AG09309 (cell line): ENCODE measurements at regions not wholly inside any gene's neighbourhood (a gene's known extent, or its start where the extent isn't known, plus 50 kb on each side); places are given as distances from the start of the nearest gene placed in this dataset.

ENCODE experiments used
- DNase-seq: peaks from one replicate; pipeline ENCODE4 v3.0.0-alpha.2; 2010; ENCODE audit warnings: low read depth
- H3K4me3 ChIP-seq: 2 replicates; pipeline ENCODE4 v1.5.1; 2011; ENCODE audit warnings: mild to moderate bottlenecking, low read depth, low read length, moderate library complexity; ENCODE audit not compliant: control insufficient read depth
- CTCF ChIP-seq: IDR thresholded peaks from 2 replicates; pipeline ENCODE4 v1.5.1; 2011; ENCODE audit warnings: mild to moderate bottlenecking, low read depth, low read length, inconsistent platforms; ENCODE audit not compliant: insufficient read depth, control insufficient read depth; ENCODE audit errors: missing control alignments

DNA sequence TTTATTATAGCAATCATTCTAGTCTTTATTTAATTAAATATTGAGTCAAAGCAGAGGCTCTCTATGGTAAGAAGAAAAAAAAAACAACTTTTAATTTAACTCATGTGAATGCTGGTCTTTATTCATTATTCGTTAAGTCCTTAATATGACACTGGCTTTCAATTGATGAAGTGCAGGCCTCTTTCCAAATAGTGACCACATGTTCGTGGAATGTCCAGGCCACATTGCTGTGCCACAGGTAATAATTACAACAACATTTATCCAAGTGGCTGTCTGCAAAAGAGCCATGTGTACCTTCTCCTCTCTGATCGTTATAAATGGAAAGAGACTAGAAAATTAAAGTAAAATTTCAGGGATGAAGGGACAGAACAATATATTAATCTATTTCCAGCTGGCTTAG, 220.1 kb upstream of the PABPC4L start:
- no peak for TF ChIP-seq CTCF
- no peak for DNase-seq
- H3K4me3 ChIP-seq = no peak overlapping the region

DNA sequence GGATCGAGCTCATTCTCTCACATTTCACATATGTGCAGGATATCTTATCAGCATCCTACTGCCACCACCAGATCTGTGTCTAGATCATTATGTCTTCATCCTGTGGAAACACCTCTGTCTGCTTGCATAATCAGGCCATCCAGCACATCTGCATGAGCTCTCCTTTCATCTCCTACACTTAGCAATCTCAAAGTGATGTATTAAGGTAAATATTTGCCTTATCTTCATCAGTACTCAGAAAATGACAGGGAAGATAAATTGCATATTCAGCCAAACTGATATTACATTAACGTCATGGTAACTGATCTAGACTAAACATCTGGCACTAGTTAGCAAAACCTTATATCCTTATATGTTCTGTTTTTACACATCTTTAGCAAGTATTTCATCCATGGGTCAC, 207.3 kb upstream of the PABPC4L start:
- DNase-seq = no peak
- no peak overlapping the region for H3K4me3 ChIP-seq
- no peak for TF ChIP-seq CTCF

GRCh38 chr4:134401798-134402197, 200.2 kb upstream of the PABPC4L start:
- DNase-seq = no peak
- no peak for TF ChIP-seq CTCF
- H3K4me3 ChIP-seq = no peak overlapping the region

DNA sequence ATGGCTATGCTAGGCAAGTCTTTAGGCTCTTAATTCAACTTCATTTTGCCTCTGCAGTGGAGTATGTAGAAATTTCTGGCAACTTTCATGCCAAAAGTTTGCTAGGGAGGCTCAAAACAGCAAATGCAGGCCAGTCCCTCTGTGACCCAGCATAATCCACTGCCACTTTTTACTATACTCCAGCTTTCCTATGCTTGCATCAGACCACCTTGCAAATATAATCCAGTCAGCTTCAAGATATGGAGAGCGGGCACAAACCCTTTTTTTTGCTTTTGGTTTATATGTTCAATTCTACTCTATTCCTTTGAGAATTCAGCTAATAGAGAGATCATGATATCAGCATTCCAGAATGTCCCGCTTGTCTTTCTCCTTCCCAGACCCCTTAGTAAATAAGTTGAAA, 192.0 kb upstream of the PABPC4L start:
- no peak for TF ChIP-seq CTCF
- no peak overlapping the region for H3K4me3 ChIP-seq
- no peak for DNase-seq

- TF ChIP-seq CTCF = no peak
- no peak overlapping the region for H3K4me3 ChIP-seq
- no peak for DNase-seq
These were observed 188.7 kb upstream of the PABPC4L start for GRCh38 chr4:134390319-134390718.

DNA sequence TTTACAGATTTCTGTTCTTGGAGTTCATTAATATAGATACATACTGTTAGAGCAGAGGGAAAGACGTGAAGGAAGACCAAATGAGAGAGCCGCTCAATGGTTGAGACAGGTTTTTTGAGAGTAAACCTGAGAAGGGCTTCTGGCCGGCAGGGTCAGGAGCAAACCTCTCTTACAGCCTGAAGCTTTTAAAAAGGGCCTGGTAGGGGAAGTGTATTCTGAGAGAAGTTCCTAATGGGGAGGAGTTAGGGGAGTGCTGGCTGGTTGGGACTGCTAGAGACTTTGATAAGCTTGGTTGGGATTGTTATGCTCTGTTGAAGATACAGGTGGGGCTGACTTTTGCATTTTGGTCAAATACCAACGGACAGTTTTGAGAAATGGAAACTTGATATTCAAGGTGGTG, 186.8 kb upstream of the PABPC4L start:
- TF ChIP-seq CTCF = no peak
- DNase-seq = no peak
- no peak overlapping the region for H3K4me3 ChIP-seq

DNA sequence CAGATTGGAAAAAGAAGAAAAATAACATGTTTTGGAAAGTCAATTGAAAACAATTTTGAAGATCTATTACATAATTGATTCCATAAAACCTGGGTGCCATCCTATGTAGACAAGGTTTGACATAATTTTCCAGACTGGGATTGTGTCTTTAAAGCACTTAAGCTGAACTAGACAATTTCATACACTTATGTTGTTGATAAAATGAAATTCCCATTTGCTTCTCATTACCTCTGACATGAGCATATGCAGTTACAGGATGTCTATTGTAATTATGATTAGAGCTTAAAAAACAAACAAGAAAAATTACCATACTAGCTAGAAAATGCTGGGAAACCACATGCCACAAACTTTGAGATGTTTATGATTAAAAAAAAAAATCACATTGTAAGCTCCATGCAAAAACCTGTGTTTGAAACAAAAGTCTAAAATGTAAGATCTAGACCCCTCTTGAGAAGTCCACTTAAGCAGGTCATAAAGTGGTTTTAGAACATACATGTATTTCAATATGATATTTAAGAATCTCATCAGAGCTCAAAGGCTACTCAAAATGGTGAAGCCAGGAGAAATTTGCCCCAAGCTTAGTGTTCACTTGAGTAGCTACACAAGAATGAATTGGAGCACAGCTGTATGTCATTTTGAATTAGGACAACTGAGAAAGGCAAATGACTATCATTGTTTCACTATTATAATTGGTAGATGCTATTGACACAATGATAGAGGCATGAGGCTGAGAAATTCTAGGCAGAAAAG, 181.1 kb upstream of the PABPC4L start:
- no peak for DNase-seq
- no peak overlapping the region for H3K4me3 ChIP-seq

More for the DNA sequence above, 181.1 kb upstream of the PABPC4L start:
- no peak for TF ChIP-seq CTCF
